Panc1 (cell line): ENCODE measurements at regions not wholly inside any gene's neighbourhood (a gene's known extent, or its start where the extent isn't known, plus 50 kb on each side); places are given as distances from the start of the nearest gene placed in this dataset.

Experiments used
- ATAC-seq: fragments of 200-7000 bp; cut with Tn5 transposase; 2 replicates; pipeline ENCODE4 v1.9.1; 2020; ENCODE audit warnings: mild to moderate bottlenecking, moderate library complexity
- BruUV-seq: library from RNA; stranded (reverse); fragments of 400-500 nt; replicated peaks from 2 replicates; lab custom pipeline; 2021; lab: Mats Ljungman, UMichigan
- CTCF ChIA-PET: fragments of 300-600 bp; sonication (Branson Sonifier 250); formaldehyde crosslinking; loops from one replicate; lab custom pipeline; 2022; ENCODE audit warnings: antibody characterized with exemption; lab: Charles Lee
- POLR2A ChIA-PET: fragments of 300-600 bp; sonication (Branson Sonifier 250); formaldehyde crosslinking; loops from one replicate; lab custom pipeline; 2022; ENCODE audit warnings: antibody characterized with exemption; lab: Charles Lee
- DNase-seq: peaks from one replicate; pipeline ENCODE4 v3.0.0-alpha.2; 2010; ENCODE audit warnings: low read depth, low spot score
- H3K27ac ChIP-seq: 2 replicates; pipeline ENCODE4 v1.5.1; 2011; ENCODE audit warnings: mild to moderate bottlenecking, low read length, inconsistent platforms
- H3K27me3 ChIP-seq: fragments of 200-500 bp; sonication (Bioruptor generic); 2 replicates; pipeline ENCODE4 v1.6.0; 2014; ENCODE audit warnings: low read length, inconsistent platforms; ENCODE audit not compliant: control insufficient read depth, insufficient read depth
- H3K36me3 ChIP-seq: fragments of 200-500 bp; sonication (Bioruptor generic); 2 replicates; pipeline ENCODE4 v1.5.1; 2014; ENCODE audit warnings: inconsistent platforms, mild to moderate bottlenecking, low read length, moderate library complexity; ENCODE audit not compliant: control insufficient read depth, insufficient read depth
- H3K4me1 ChIP-seq: 2 replicates; pipeline ENCODE4 v1.5.1; 2011; ENCODE audit warnings: inconsistent platforms, mild to moderate bottlenecking, low read length, moderate library complexity; ENCODE audit not compliant: control insufficient read depth, insufficient read depth
- H3K4me3 ChIP-seq, 2 experiments: 2 replicates each; pipeline ENCODE4 v1.5.1; 2011 to 2012; ENCODE audit warnings: low read depth in 2 of 2, low read length in 2 of 2, mild to moderate bottlenecking in 2 of 2, inconsistent platforms in 1 of 2, moderate library complexity in 1 of 2
- H3K9me3 ChIP-seq: fragments of 200-500 bp; sonication (Bioruptor generic); 2 replicates; pipeline ENCODE4 v1.5.1; 2014; ENCODE audit warnings: low read depth, mild to moderate bottlenecking, inconsistent platforms, low read length, moderate library complexity; ENCODE audit not compliant: control insufficient read depth, insufficient read depth
- POLR2AphosphoS5 ChIP-seq: IDR thresholded peaks from 2 replicates; pipeline ENCODE4 v1.6.1; 2012; ENCODE audit warnings: mild to moderate bottlenecking, low read depth, low read length, moderate library complexity
- SIN3A ChIP-seq: IDR thresholded peaks from 2 replicates; pipeline ENCODE4 v1.6.1; 2012; ENCODE audit warnings: low read depth, mild to moderate bottlenecking, low read length, moderate library complexity, borderline replicate concordance; ENCODE audit not compliant: insufficient read depth
- TCF7L2 ChIP-seq: IDR thresholded peaks from 2 replicates; pipeline ENCODE4 v1.6.1; 2011; ENCODE audit warnings: mild to moderate bottlenecking, low read depth, low read length, inconsistent platforms
- in situ Hi-C: cut with HindIII; loops from 2 replicates; pipeline ENCODE4 v1.10.0; 2016; ENCODE audit warnings: low sequenced_read_pairs, low pct_unique_long_range_greater_than_20kb
- intact Hi-C: fragments of 100-400 bp; cut with micrococcal nuclease; formaldehyde crosslinking; loops from one replicate; pipeline ENCODE4 v1.10.0; 2022; ENCODE audit not compliant: unreplicated experiment
- TF ChIP-seq, protein P1 (sequence below): fragments of 450-650 bp; IDR thresholded peaks from 2 replicates; pipeline ENCODE4 v1.5.1; 2017; ENCODE audit warnings: mild to moderate bottlenecking
- TF ChIP-seq, protein P2 (sequence below), 2 experiments: IDR thresholded peaks; 2 replicates each; pipeline ENCODE4 v1.6.1; 2011 to 2012; ENCODE audit warnings: low read depth in 2 of 2, control low read depth in 1 of 2, low read length in 1 of 2, mild to moderate bottlenecking in 1 of 2, moderate library complexity in 1 of 2; ENCODE audit not compliant: insufficient read depth in 1 of 2

DNA sequence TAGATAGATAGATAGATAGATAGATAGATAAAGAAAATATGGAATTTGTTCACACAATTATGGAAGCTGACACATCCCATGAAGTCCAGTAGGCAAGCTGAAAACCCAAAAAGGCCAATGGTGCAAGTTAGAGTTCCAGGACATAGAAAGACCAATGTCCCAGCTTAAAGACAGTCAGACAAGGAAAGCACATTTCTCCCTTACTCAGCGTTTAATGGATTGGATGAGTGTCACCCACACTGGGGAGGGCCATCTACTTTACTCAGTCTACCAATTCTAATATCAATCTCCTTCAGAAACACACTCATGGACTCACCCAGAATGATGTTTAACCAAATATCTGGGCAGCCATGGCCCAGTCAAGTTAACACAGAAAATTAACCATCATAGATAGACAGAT, 327.7 kb upstream of the CDH11 start:
- no TSS peak for BruUV-seq
- intact Hi-C loops (no loop called here), in situ Hi-C loops (no loop called here)
- no peak for ATAC-seq
- POLR2A ChIA-PET: no interaction called here
- Histone ChIP-seq H3K4me3 (no peak overlapping the region), H3K27me3 (no peaks in the 10 kb centered on the region), H3K9me3 (no peaks in the 10 kb centered on the region), H3K4me1 (no peaks in the 10 kb centered on the region), H3K27ac (no peak overlapping the region), H3K36me3 (no peaks in the 10 kb centered on the region)
- TF ChIP-seq TCF7L2 (no peak), POLR2AphosphoS5 (no peak), SIN3A (no peak)
- TF ChIP-seq, protein P1, sequence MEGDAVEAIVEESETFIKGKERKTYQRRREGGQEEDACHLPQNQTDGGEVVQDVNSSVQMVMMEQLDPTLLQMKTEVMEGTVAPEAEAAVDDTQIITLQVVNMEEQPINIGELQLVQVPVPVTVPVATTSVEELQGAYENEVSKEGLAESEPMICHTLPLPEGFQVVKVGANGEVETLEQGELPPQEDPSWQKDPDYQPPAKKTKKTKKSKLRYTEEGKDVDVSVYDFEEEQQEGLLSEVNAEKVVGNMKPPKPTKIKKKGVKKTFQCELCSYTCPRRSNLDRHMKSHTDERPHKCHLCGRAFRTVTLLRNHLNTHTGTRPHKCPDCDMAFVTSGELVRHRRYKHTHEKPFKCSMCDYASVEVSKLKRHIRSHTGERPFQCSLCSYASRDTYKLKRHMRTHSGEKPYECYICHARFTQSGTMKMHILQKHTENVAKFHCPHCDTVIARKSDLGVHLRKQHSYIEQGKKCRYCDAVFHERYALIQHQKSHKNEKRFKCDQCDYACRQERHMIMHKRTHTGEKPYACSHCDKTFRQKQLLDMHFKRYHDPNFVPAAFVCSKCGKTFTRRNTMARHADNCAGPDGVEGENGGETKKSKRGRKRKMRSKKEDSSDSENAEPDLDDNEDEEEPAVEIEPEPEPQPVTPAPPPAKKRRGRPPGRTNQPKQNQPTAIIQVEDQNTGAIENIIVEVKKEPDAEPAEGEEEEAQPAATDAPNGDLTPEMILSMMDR: no peak
- TF ChIP-seq, protein P2, sequence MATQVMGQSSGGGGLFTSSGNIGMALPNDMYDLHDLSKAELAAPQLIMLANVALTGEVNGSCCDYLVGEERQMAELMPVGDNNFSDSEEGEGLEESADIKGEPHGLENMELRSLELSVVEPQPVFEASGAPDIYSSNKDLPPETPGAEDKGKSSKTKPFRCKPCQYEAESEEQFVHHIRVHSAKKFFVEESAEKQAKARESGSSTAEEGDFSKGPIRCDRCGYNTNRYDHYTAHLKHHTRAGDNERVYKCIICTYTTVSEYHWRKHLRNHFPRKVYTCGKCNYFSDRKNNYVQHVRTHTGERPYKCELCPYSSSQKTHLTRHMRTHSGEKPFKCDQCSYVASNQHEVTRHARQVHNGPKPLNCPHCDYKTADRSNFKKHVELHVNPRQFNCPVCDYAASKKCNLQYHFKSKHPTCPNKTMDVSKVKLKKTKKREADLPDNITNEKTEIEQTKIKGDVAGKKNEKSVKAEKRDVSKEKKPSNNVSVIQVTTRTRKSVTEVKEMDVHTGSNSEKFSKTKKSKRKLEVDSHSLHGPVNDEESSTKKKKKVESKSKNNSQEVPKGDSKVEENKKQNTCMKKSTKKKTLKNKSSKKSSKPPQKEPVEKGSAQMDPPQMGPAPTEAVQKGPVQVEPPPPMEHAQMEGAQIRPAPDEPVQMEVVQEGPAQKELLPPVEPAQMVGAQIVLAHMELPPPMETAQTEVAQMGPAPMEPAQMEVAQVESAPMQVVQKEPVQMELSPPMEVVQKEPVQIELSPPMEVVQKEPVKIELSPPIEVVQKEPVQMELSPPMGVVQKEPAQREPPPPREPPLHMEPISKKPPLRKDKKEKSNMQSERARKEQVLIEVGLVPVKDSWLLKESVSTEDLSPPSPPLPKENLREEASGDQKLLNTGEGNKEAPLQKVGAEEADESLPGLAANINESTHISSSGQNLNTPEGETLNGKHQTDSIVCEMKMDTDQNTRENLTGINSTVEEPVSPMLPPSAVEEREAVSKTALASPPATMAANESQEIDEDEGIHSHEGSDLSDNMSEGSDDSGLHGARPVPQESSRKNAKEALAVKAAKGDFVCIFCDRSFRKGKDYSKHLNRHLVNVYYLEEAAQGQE (IDR thresholded peaks at IDR 0.05; ENCODE audit: insufficient read depth in 1 of 2, low read depth in 2 of 2, low read length in 1 of 2): no peak
- no peak for DNase-seq
- CTCF ChIA-PET: no interaction called here

DNA sequence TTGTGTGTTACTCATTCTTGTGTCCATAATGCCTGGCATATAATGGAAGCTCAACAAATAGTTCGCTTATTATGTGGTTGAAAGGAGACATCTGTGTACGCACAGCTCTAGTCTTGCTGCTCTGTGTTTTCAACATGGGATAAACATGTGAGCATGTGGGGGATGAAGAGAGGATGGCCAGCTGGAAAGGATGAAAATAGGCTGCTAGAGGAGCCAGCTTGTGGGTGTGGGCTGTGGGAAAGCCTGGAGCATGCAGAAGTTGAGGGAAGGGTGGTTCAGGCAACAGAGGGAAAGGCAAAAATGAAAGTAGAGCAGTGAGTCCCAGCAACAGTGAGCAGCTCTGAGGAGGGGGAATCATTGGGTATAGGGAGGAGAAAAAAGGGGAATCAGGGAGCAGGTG, 324.6 kb upstream of the CDH11 start:
- ATAC-seq (no peak), DNase-seq (no peak)
- no peaks in the 10 kb centered on the region for H3K36me3 ChIP-seq
- H3K4me3 ChIP-seq: no peak overlapping the region
- POLR2A ChIA-PET: no interaction called here
- no TSS peak for BruUV-seq
- TF ChIP-seq, protein P2 (IDR thresholded peaks at IDR 0.05; ENCODE audit: insufficient read depth in 1 of 2, low read depth in 2 of 2, low read length in 1 of 2): no peak
- TF ChIP-seq SIN3A (no peak), TCF7L2 (no peak), POLR2AphosphoS5 (no peak)
- TF ChIP-seq, protein P1: no peak
- H3K9me3 ChIP-seq: no peaks in the 10 kb centered on the region
- CTCF ChIA-PET: no interaction called here
- intact Hi-C loops (no loop called here), in situ Hi-C loops (no loop called here)
- no peak overlapping the region for H3K27ac ChIP-seq
- no peaks in the 10 kb centered on the region for H3K27me3 ChIP-seq
- no peaks in the 10 kb centered on the region for H3K4me1 ChIP-seq
